ENCODE measurements at regions not wholly inside any gene's neighbourhood (a gene's known extent, or its start where the extent isn't known, plus 50 kb on each side); places are given as distances from the start of the nearest gene placed in this dataset.

DNA sequence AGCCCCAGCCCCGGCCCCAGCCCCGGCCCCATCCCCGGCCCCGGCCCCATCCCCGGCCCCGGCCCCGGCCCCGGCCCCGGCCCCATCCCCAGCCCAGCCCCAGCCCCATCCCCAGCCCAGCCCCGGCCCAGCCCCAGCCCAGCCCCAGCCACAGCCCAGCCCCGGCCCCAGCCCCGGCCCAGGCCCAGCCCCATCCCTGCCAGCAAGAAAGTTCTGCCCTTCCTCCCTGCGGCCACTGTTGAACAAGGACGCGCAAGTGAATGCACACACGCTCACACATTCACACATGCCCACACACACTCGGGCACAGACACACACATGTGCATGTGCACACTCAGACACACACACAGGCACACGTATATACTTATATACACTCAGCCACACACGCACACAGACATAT is 287.0 kb downstream of the NDUFA10 start:
- no TSS peak for BruUV-seq (replicated peaks)

More for the DNA sequence above, 287.0 kb downstream of the NDUFA10 start:
- Histone ChIP-seq H3K4me1 (replicated peaks in 1 of 2; ENCODE audit: control insufficient read depth in 2 of 2, insufficient read depth in 2 of 2, low read length in 2 of 2) (no peaks in the 10 kb centered on the region; a peak in 1 of 5 replicates), H3K4me2 (ENCODE audit: insufficient read depth, low read length) (no peak overlapping the region), H2AFZ (ENCODE audit: low read depth, low read length) (no peak overlapping the region), H3K9ac (ENCODE audit: insufficient read depth in 1 of 2, low read depth in 2 of 2, low read length in 2 of 2) (no peak overlapping the region), H3K36me3 (ENCODE audit: control insufficient read depth, insufficient read depth, low read length) (no peaks in the 10 kb centered on the region), H3K27ac (ENCODE audit: extremely low read depth, low read depth, low read length) (no peak overlapping the region), H3K9me1 (ENCODE audit: control insufficient read depth, insufficient read depth, low read length) (no peaks in the 10 kb centered on the region), H3K9me3 (replicated peaks; ENCODE audit: control insufficient read depth, insufficient read depth, low read depth, low read length) (no peaks in the 10 kb centered on the region), H3K79me2 (ENCODE audit: control insufficient read depth, insufficient read depth, low read length) (no peaks in the 10 kb centered on the region), H3K27me3 (ENCODE audit: control insufficient read depth in 2 of 2, insufficient read depth in 2 of 2, low read length in 2 of 2) (peaks cover 0 to 4% of the 10 kb centered on the region in 2 experiments; a peak in 2 of 5 replicates), H3K4me3 (no peak overlapping the region), H4K20me1 (replicated peaks; ENCODE audit: control insufficient read depth, insufficient read depth, low read length) (no peaks in the 10 kb centered on the region)
- ChIA-PET CTCF (ENCODE audit: low intra/inter-chr PET ratio) (no interaction called here), POLR2A (no interaction called here)
- DNase-seq (ENCODE audit: extremely low read depth in 1 of 4, low spot score in 3 of 4) (no peak), FAIRE-seq (no peak), ATAC-seq (no peak)
- intact Hi-C loops (cut with micrococcal nuclease) = no loop called here
- 60% methylated on average over 1 of the region's 19 CpGs for WGBS (ENCODE audit: insufficient coverage, low coverage, missing lambda C conversion rate)
- in situ Hi-C loops (cut with MboI) = no loop called here
- TF ChIP-seq NEUROD1 (IDR thresholded peaks at IDR 0.05; ENCODE audit: borderline replicate concordance, low read depth, low read length, partially characterized antibody) (no peak), TRIM24 (IDR thresholded peaks at IDR 0.05) (no peak), IFI16 (CRISPR knock-in tag; IDR thresholded peaks at IDR 0.05) (no peak), NFE2 (IDR thresholded peaks at IDR 0.05; ENCODE audit: low read depth) (no peak)
- TF ChIP-seq, protein P1, sequence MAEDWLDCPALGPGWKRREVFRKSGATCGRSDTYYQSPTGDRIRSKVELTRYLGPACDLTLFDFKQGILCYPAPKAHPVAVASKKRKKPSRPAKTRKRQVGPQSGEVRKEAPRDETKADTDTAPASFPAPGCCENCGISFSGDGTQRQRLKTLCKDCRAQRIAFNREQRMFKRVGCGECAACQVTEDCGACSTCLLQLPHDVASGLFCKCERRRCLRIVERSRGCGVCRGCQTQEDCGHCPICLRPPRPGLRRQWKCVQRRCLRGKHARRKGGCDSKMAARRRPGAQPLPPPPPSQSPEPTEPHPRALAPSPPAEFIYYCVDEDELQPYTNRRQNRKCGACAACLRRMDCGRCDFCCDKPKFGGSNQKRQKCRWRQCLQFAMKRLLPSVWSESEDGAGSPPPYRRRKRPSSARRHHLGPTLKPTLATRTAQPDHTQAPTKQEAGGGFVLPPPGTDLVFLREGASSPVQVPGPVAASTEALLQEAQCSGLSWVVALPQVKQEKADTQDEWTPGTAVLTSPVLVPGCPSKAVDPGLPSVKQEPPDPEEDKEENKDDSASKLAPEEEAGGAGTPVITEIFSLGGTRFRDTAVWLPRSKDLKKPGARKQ (CRISPR knock-in tag; IDR thresholded peaks at IDR 0.05) = no peak
- TF ChIP-seq, protein P2, sequence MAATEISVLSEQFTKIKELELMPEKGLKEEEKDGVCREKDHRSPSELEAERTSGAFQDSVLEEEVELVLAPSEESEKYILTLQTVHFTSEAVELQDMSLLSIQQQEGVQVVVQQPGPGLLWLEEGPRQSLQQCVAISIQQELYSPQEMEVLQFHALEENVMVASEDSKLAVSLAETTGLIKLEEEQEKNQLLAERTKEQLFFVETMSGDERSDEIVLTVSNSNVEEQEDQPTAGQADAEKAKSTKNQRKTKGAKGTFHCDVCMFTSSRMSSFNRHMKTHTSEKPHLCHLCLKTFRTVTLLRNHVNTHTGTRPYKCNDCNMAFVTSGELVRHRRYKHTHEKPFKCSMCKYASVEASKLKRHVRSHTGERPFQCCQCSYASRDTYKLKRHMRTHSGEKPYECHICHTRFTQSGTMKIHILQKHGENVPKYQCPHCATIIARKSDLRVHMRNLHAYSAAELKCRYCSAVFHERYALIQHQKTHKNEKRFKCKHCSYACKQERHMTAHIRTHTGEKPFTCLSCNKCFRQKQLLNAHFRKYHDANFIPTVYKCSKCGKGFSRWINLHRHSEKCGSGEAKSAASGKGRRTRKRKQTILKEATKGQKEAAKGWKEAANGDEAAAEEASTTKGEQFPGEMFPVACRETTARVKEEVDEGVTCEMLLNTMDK (IDR thresholded peaks at IDR 0.05; ENCODE audit: borderline replicate concordance, insufficient read depth, low read depth, low read length, poor library complexity, severe bottlenecking) = no peak
- TF ChIP-seq, protein P3, sequence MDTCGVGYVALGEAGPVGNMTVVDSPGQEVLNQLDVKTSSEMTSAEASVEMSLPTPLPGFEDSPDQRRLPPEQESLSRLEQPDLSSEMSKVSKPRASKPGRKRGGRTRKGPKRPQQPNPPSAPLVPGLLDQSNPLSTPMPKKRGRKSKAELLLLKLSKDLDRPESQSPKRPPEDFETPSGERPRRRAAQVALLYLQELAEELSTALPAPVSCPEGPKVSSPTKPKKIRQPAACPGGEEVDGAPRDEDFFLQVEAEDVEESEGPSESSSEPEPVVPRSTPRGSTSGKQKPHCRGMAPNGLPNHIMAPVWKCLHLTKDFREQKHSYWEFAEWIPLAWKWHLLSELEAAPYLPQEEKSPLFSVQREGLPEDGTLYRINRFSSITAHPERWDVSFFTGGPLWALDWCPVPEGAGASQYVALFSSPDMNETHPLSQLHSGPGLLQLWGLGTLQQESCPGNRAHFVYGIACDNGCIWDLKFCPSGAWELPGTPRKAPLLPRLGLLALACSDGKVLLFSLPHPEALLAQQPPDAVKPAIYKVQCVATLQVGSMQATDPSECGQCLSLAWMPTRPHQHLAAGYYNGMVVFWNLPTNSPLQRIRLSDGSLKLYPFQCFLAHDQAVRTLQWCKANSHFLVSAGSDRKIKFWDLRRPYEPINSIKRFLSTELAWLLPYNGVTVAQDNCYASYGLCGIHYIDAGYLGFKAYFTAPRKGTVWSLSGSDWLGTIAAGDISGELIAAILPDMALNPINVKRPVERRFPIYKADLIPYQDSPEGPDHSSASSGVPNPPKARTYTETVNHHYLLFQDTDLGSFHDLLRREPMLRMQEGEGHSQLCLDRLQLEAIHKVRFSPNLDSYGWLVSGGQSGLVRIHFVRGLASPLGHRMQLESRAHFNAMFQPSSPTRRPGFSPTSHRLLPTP (IDR thresholded peaks at IDR 0.05; ENCODE audit: borderline replicate concordance, extremely low read depth, insufficient read length) = no peak
